IgD-negative memory B cell (primary cell): ENCODE measurements at regions not wholly inside any gene's neighbourhood (a gene's known extent, or its start where the extent isn't known, plus 50 kb on each side); places are given as distances from the start of the nearest gene placed in this dataset.

Experiments used
- H3K27ac Mint-ChIP-seq, 3 donors: one replicate each; pipeline ENCODE4 v1.8.0; 2020 to 2022; ENCODE audit warnings: mild to moderate bottlenecking in 3 of 3, mixed read lengths in 3 of 3, moderate library complexity in 1 of 3
- H3K27me3 Mint-ChIP-seq: one replicate; pipeline ENCODE4 v1.8.0; 2021; ENCODE audit warnings: mixed read lengths
- H3K36me3 Mint-ChIP-seq: one replicate; pipeline ENCODE4 v1.8.0; 2020; ENCODE audit warnings: mild to moderate bottlenecking, mixed read lengths
- H3K4me1 Mint-ChIP-seq, 3 donors: one replicate each; pipeline ENCODE4 v1.8.0; 2020 to 2022; ENCODE audit warnings: mixed read lengths in 3 of 3, mild to moderate bottlenecking in 1 of 3
- H3K4me3 Mint-ChIP-seq, 4 donors: one replicate each; pipeline ENCODE4 v1.8.0; 2020 to 2022; ENCODE audit warnings: mild to moderate bottlenecking in 4 of 4, mixed read lengths in 4 of 4, moderate library complexity in 3 of 4
- H3K9me3 Mint-ChIP-seq, 3 donors: one replicate each; pipeline ENCODE4 v1.8.0; 2020 to 2021; ENCODE audit warnings: mixed read lengths in 3 of 3, mild to moderate bottlenecking in 1 of 3

DNA sequence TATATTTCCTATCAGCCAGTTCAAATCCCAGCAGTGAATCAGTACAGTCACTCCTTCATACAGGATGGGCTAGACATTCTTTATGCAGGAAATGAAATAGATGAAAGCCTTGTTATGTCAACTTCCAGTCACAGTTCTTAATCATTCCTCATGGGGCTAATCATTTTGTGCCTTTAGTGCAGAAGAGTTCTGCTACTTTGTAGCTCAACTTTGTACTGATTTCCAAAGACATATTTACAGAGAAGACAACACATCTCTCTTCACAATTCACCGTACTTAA is 593.9 kb upstream of the NETO1 start:
- Mint-ChIP-seq H3K27me3 (no peaks in the 10 kb centered on the region), H3K4me1 (peaks cover 0 to 1% (median 0%) of the 10 kb centered on the region in 3 donors), H3K27ac (no peak overlapping the region), H3K36me3 (no peaks in the 10 kb centered on the region), H3K9me3 (peaks cover 0 to 6% (median 4%) of the 10 kb centered on the region in 3 donors), H3K4me3 (no peak overlapping the region)

- Mint-ChIP-seq H3K4me3 (no peak overlapping the region), H3K9me3 (peaks cover 0 to 6% (median 4%) of the 10 kb centered on the region in 3 donors), H3K36me3 (no peaks in the 10 kb centered on the region), H3K27me3 (no peaks in the 10 kb centered on the region), H3K27ac (no peak overlapping the region), H3K4me1 (peaks cover 0 to 1% (median 0%) of the 10 kb centered on the region in 3 donors)
These were observed 593.4 kb upstream of the NETO1 start for GRCh38 chr18:73461038-73461779.

DNA sequence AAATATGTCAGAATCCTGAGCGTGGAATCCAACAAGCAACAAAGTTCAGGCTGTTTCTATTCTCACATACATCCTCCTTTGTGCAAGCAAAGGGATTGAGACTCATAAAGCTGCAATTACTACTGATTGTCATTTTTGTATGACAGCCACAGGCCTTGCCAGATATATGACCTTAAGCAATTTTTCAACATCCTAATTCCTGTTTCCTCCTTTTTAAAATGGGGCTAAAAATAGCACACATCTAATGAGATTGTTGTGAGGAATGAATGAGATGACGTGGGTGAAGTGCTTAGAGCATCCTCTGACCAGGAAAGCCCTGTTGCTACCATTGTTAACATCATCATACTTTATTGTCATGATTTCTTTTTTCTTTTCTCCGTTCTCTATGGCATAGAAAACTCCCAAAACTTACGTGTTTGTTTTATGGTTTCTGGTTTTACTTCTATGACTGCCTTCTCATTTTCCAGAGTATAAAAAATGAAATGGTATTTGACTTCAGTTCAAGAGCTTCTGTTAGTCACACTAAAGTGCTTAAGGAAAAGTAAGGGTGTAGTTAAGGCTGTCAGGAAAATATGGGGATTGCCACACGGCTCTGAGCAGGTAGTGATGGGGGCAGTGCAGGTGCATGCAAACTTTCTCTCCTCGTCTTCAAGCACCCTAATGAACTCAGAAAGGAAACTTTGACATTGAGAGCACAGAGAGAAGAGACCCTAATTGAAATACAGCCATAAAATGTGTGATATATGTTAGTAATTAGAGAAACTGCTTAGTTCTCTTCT is 590.6 kb upstream of the NETO1 start:
- no peaks in the 10 kb centered on the region for H3K27me3 Mint-ChIP-seq
- H3K4me3 Mint-ChIP-seq: no peak overlapping the region
- peaks cover 0 to 1% (median 0%) of the 10 kb centered on the region in 3 donors for H3K4me1 Mint-ChIP-seq
- peaks cover 0 to 3% (median 0%) of the 10 kb centered on the region in 3 donors for H3K9me3 Mint-ChIP-seq
- H3K27ac Mint-ChIP-seq: no peak overlapping the region
- H3K36me3 Mint-ChIP-seq: no peaks in the 10 kb centered on the region

- no peak overlapping the region for H3K27ac Mint-ChIP-seq
- peaks cover 0 to 1% (median 0%) of the 10 kb centered on the region in 3 donors for H3K4me1 Mint-ChIP-seq
- H3K27me3 Mint-ChIP-seq: no peaks in the 10 kb centered on the region
- peaks cover 0 to 5% (median 0%) of the 10 kb centered on the region in 3 donors for H3K9me3 Mint-ChIP-seq
- H3K36me3 Mint-ChIP-seq: no peaks in the 10 kb centered on the region
- no peak overlapping the region for H3K4me3 Mint-ChIP-seq
These were observed 588.9 kb upstream of the NETO1 start for GRCh38 chr18:73456643-73457042.

DNA sequence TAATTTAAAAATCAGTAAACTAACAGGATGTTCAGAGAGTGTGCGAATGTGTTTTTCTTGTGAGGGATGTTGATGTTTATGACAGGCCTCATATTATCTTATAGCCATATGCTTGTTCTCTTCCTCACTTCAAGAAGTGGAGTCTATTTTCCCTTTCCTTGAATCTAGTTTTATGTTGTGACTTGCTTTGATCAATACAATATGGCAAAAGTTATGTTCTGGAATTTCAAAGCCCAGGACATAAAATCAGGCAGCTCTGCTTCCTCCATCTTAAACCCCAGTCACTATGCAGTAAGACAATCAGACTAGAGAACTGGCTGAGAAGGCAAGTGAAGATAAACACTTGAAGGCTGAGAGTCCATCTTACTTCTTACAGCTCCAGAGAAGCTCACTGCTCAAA is 585.1 kb upstream of the NETO1 start:
- H3K27ac Mint-ChIP-seq: no peak overlapping the region
- H3K4me3 Mint-ChIP-seq: no peak overlapping the region
- peaks cover 0 to 7% (median 7%) of the 10 kb centered on the region in 3 donors for H3K9me3 Mint-ChIP-seq
- no peaks in the 10 kb centered on the region for H3K27me3 Mint-ChIP-seq
- no peaks in the 10 kb centered on the region for H3K4me1 Mint-ChIP-seq
- H3K36me3 Mint-ChIP-seq: no peaks in the 10 kb centered on the region

- Mint-ChIP-seq H3K27me3 (no peaks in the 10 kb centered on the region), H3K36me3 (no peaks in the 10 kb centered on the region), H3K4me3 (no peak overlapping the region)
These were observed 578.7 kb upstream of the NETO1 start for GRCh38 chr18:73446502-73446901.

GRCh38 chr18:73431620-73432019 is 563.8 kb upstream of the NETO1 start:
- Mint-ChIP-seq H3K4me3 (no peak overlapping the region), H3K36me3 (no peaks in the 10 kb centered on the region), H3K27me3 (no peaks in the 10 kb centered on the region), H3K27ac (no peak overlapping the region), H3K9me3 (peaks cover 0 to 2% (median 0%) of the 10 kb centered on the region in 3 donors), H3K4me1 (no peaks in the 10 kb centered on the region)

More at GRCh38 chr18:73446502-73446901, 578.7 kb upstream of the NETO1 start:
- Mint-ChIP-seq H3K9me3 (peaks cover 0 to 7% (median 5%) of the 10 kb centered on the region in 3 donors), H3K4me1 (no peaks in the 10 kb centered on the region), H3K27ac (no peak overlapping the region)

GRCh38 chr18:73421010-73421409 is 553.2 kb upstream of the NETO1 start:
- no peak overlapping the region for H3K27ac Mint-ChIP-seq
- no peaks in the 10 kb centered on the region for H3K36me3 Mint-ChIP-seq
- peaks cover 3 to 5% (median 3%) of the 10 kb centered on the region in 3 donors for H3K9me3 Mint-ChIP-seq
- H3K27me3 Mint-ChIP-seq: no peaks in the 10 kb centered on the region
- H3K4me3 Mint-ChIP-seq: no peak overlapping the region
- H3K4me1 Mint-ChIP-seq: no peaks in the 10 kb centered on the region

GRCh38 chr18:73419531-73419930 is 551.7 kb upstream of the NETO1 start:
- Mint-ChIP-seq H3K4me3 (no peak overlapping the region), H3K9me3 (peaks cover 3 to 5% (median 3%) of the 10 kb centered on the region in 3 donors), H3K4me1 (no peaks in the 10 kb centered on the region), H3K27me3 (no peaks in the 10 kb centered on the region), H3K27ac (no peak overlapping the region), H3K36me3 (no peaks in the 10 kb centered on the region)

DNA sequence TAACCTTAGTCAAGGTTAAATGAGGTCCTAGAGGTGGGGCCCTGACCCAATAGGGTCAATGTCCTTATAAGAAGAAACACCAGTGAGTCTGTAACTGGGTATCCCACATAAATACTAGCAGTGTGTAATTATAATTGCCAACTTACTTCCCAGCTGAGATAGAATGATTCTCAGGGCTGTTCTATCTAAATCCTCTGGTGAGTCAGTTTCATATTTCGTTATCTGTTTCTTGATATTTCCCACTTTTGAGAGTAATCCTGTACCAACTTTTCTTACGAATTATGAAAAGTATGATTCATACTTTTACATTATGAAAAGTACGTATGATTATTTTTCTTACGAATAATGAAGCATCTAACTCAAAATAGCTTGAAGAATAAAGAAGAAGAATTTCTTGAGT is 546.8 kb upstream of the NETO1 start:
- Mint-ChIP-seq H3K4me3 (no peak overlapping the region), H3K36me3 (peaks cover 1% of the 10 kb centered on the region), H3K4me1 (peaks cover 0 to 1% (median 0%) of the 10 kb centered on the region in 3 donors), H3K27ac (no peak overlapping the region), H3K27me3 (no peaks in the 10 kb centered on the region), H3K9me3 (peaks cover 3 to 5% (median 3%) of the 10 kb centered on the region in 3 donors)

DNA sequence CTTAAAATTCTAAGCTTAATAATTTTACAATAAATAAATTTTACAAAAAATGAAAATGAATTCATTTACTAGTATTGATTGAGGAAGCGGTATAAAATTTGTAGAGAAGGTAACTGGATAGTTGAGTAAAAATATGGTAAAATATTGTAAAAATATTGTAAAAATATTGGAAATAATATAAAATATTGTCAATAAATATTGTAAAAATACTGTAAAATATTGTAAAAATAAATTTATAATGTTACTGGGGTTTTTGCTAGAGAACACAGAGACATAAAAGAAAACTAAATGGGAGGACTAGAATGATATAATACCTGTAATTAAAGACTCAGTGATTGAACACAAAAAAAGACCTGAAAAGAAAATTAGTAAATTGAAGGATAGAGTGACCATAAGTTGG is 546.3 kb upstream of the NETO1 start:
- Mint-ChIP-seq H3K9me3 (peaks cover 2 to 5% (median 3%) of the 10 kb centered on the region in 3 donors), H3K4me1 (peaks cover 0 to 1% (median 0%) of the 10 kb centered on the region in 3 donors), H3K27me3 (no peaks in the 10 kb centered on the region), H3K27ac (no peak overlapping the region), H3K4me3 (no peak overlapping the region), H3K36me3 (peaks cover 1% of the 10 kb centered on the region)

DNA sequence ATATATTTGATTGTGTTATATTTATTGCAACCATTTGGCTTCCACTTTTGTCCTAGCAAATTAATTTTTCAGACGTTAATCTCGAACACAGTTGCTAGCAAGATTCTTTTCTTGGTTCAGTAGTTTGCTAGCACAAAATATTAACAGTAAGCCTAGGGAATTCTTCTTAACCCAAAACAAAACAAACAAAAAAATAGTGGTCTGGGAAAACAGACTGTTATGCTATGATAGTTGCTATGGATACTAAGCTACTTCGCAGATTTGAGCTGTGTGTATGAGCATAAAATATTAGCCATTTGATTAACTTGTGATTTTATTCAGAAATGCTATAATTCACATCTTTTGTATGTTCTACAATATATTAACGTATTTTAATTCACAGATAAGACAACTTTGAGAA is 541.5 kb upstream of the NETO1 start:
- Mint-ChIP-seq H3K27me3 (no peaks in the 10 kb centered on the region), H3K4me1 (peaks cover 0 to 3% (median 1%) of the 10 kb centered on the region in 3 donors), H3K9me3 (no peaks in the 10 kb centered on the region), H3K4me3 (no peak overlapping the region), H3K27ac (no peak overlapping the region), H3K36me3 (peaks cover 1% of the 10 kb centered on the region)

DNA sequence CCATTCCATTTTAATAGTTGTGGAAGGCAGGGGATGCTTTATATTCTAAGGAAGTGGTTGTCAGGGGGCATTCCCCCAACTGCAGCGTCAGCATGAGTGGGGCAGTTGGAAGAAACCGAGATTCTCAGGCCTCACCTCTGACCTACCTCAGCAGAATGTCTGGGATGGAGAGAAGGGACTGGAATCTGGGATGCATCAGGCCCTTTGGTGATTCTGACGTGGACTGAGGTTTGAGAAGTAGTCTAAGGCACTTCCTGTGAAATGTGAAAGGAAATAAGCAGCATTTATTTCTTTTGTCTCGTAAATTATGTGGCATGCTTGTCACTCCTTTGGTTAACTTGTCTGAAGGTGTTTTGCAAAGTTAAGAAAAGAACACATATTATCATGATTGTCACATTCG is 540.7 kb upstream of the NETO1 start:
- Mint-ChIP-seq H3K4me1 (peaks cover 0 to 3% (median 1%) of the 10 kb centered on the region in 3 donors), H3K36me3 (peaks cover 1% of the 10 kb centered on the region), H3K27me3 (no peaks in the 10 kb centered on the region), H3K9me3 (peaks cover 0 to 2% (median 0%) of the 10 kb centered on the region in 3 donors), H3K27ac (no peak overlapping the region), H3K4me3 (no peak overlapping the region)

GRCh38 chr18:73407506-73407905 is 539.7 kb upstream of the NETO1 start:
- Mint-ChIP-seq H3K4me3 (no peak overlapping the region), H3K27ac (no peak overlapping the region), H3K4me1 (peaks cover 0 to 3% (median 1%) of the 10 kb centered on the region in 3 donors), H3K36me3 (no peaks in the 10 kb centered on the region), H3K9me3 (peaks cover 0 to 2% (median 0%) of the 10 kb centered on the region in 3 donors), H3K27me3 (no peaks in the 10 kb centered on the region)

- Mint-ChIP-seq H3K9me3 (peaks cover 0 to 1% (median 0%) of the 10 kb centered on the region in 3 donors), H3K27ac (no peak overlapping the region), H3K4me1 (no peaks in the 10 kb centered on the region), H3K4me3 (no peak overlapping the region), H3K36me3 (no peaks in the 10 kb centered on the region), H3K27me3 (peaks cover 2% of the 10 kb centered on the region)
These were observed 516.5 kb upstream of the NETO1 start for GRCh38 chr18:73384246-73384645.

DNA sequence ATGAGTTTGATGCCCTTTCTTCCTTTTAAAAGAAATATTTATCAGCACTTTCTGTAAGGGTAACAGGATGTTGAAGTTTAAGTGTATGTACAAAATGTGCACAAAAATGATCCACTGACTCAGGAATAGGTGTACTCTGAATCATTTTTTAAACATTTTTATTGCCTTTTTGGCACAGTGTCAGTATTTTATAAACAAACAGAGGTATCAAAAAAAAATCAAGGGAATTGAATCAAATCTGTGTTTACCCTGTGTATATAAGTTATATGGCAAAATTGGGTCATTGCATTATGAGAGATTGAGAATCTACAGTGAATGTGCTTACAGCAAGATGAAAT is 513.9 kb upstream of the NETO1 start:
- H3K36me3 Mint-ChIP-seq: no peaks in the 10 kb centered on the region
- peaks cover 2% of the 10 kb centered on the region for H3K27me3 Mint-ChIP-seq
- no peak overlapping the region for H3K27ac Mint-ChIP-seq
- no peak overlapping the region for H3K4me3 Mint-ChIP-seq
- H3K4me1 Mint-ChIP-seq: no peaks in the 10 kb centered on the region
- H3K9me3 Mint-ChIP-seq: peaks cover 0 to 3% (median 3%) of the 10 kb centered on the region in 3 donors
